ENCODE measurements at regions not wholly inside any gene's neighbourhood (a gene's known extent, or its start where the extent isn't known, plus 50 kb on each side); places are given as distances from the start of the nearest gene placed in this dataset.

- DNase-seq: no peak
These were observed 94.6 kb upstream of the SGCD start for GRCh38 chr5:156232251-156232869.

GRCh38 chr5:156237361-156237760 lies 89.6 kb upstream of the SGCD start:
- no peak for DNase-seq

- no peak for DNase-seq
These were observed 87.2 kb upstream of the SGCD start for GRCh38 chr5:156239800-156240199.

- DNase-seq: no peak
These were observed 86.5 kb upstream of the SGCD start for GRCh38 chr5:156240414-156240813.

GRCh38 chr5:156241266-156241665 lies 85.7 kb upstream of the SGCD start:
- no peak for DNase-seq

- DNase-seq: no peak
These were observed 81.1 kb upstream of the SGCD start for GRCh38 chr5:156245895-156246294.

- DNase-seq: no peak
These were observed 75.9 kb upstream of the SGCD start for GRCh38 chr5:156251076-156251475.

GRCh38 chr5:156253130-156253529 lies 73.8 kb upstream of the SGCD start:
- DNase-seq: no peak

GRCh38 chr5:156254196-156254595 lies 72.8 kb upstream of the SGCD start:
- no peak for DNase-seq

GRCh38 chr5:156256642-156257041 lies 70.3 kb upstream of the SGCD start:
- no peak for DNase-seq

GRCh38 chr5:156258934-156259333 lies 68.0 kb upstream of the SGCD start:
- no peak for DNase-seq

- DNase-seq: no peak
These were observed 67.3 kb upstream of the SGCD start for GRCh38 chr5:156259618-156260017.

GRCh38 chr5:156261275-156261939 lies 65.6 kb upstream of the SGCD start:
- DNase-seq: no peak

- DNase-seq: no peak
These were observed 55.4 kb upstream of the SGCD start for GRCh38 chr5:156271569-156271968.

- no peak for DNase-seq
These were observed 54.8 kb upstream of the SGCD start for GRCh38 chr5:156272139-156272538.

- no peak for DNase-seq
These were observed 53.6 kb upstream of the SGCD start for GRCh38 chr5:156273325-156273724.

GRCh38 chr5:156274453-156274852 lies 52.5 kb upstream of the SGCD start:
- DNase-seq: no peak

Data from NCI-H774 (cell line).